K562 (cell line): ENCODE measurements at regions not wholly inside any gene's neighbourhood (a gene's known extent, or its start where the extent isn't known, plus 50 kb on each side); places are given as distances from the start of the nearest gene placed in this dataset.
A peak's percentile ranks its signal among the peaks of the same experiment; 100 is the strongest.

ENCODE experiments used
- ATAC-seq: fragments of 200-7000 bp; cut with Tn5 transposase; 3 replicates; pipeline ENCODE4 v1.9.1; 2020; ENCODE audit warnings: moderate library complexity
- BruUV-seq: library from RNA; stranded (reverse); fragments of 400-500 nt; replicated peaks from 2 replicates; lab custom pipeline; 2021; lab: Mats Ljungman, UMichigan
- CTCF ChIA-PET: fragments of 300-600 bp; formaldehyde crosslinking; extraction: SDS; loops from one replicate; lab custom pipeline; 2021; ENCODE audit warnings: low intra/inter-chr PET ratio; lab: Yijun Ruan, JAX
- POLR2A ChIA-PET: fragments of 300-600, 350-650 bp; sonication (Branson Sonifier 250); formaldehyde crosslinking; extraction: SDS; loops from one replicate; lab custom pipeline; 2021; ENCODE audit warnings: antibody characterized with exemption, inconsistent platforms; lab: Yijun Ruan, JAX
- DNase-seq, 4 experiments: peaks; one replicate each; pipeline versions ENCODE4 v3.0.0 to v3.0.0-alpha.2; 2011 to 2018; ENCODE audit warnings: low spot score in 3 of 4, mixed read lengths in 3 of 4; ENCODE audit errors: extremely low read depth in 1 of 4
- FAIRE-seq: peaks from 2 replicates; lab custom pipeline; 2011; peaks lifted over from hg19 to GRCh38; lab: Jason Lieb, UNC
- H2AFZ ChIP-seq: 2 replicates; pipeline ENCODE4 v1.6.0; 2011; ENCODE audit warnings: low read depth, low read length, control low read depth, inconsistent platforms
- H3K27ac ChIP-seq: fragments of 200-600 bp; 3 replicates; pipeline ENCODE4 v1.8.0; 2011; ENCODE audit warnings: low read depth, mild to moderate bottlenecking, control low read depth, inconsistent platforms, low read length, moderate library complexity, mixed read lengths; ENCODE audit errors: extremely low read depth
- H3K27me3 ChIP-seq, 2 experiments: fragments of 300-600 bp in 1 of 2; 2 replicates in 1 of 2; 3 replicates in 1 of 2; pipeline versions ENCODE4 v1.6.0 to v1.8.0; 2011; ENCODE audit warnings: inconsistent platforms in 2 of 2, low read length in 2 of 2, mild to moderate bottlenecking in 1 of 2, mixed read lengths in 1 of 2, moderate library complexity in 1 of 2; ENCODE audit not compliant: control insufficient read depth in 2 of 2, insufficient read depth in 2 of 2
- H3K36me3 ChIP-seq: fragments of 300-600 bp; 3 replicates; pipeline ENCODE4 v1.8.0; 2011; ENCODE audit warnings: mild to moderate bottlenecking, low read length, inconsistent platforms; ENCODE audit not compliant: control insufficient read depth, insufficient read depth
- H3K4me1 ChIP-seq, 2 experiments: fragments of 200-600 bp in 1 of 2; replicated peaks in 1 of 2; 2 replicates in 1 of 2; 3 replicates in 1 of 2; pipeline versions ENCODE4 v1.5.1 to v1.8.0; 2011; ENCODE audit warnings: inconsistent platforms in 2 of 2, low read length in 2 of 2, mild to moderate bottlenecking in 1 of 2, mixed read lengths in 1 of 2, moderate library complexity in 1 of 2; ENCODE audit not compliant: control insufficient read depth in 2 of 2, insufficient read depth in 2 of 2
- H3K4me2 ChIP-seq: 2 replicates; pipeline ENCODE4 v1.6.1; 2011; ENCODE audit warnings: low read length, control low read depth, inconsistent platforms, mixed read lengths; ENCODE audit not compliant: insufficient read depth
- H3K4me3 ChIP-seq: fragments of 200-600 bp; sonication (generic), shearing (Covaris generic); 2 replicates; pipeline ENCODE4 v1.5.1; 2016; ENCODE audit warnings: control low read depth, inconsistent platforms
- H3K79me2 ChIP-seq: fragments of 200-600 bp; 3 replicates; pipeline ENCODE4 v1.8.0; 2011; ENCODE audit warnings: low read length, inconsistent platforms; ENCODE audit not compliant: control insufficient read depth, insufficient read depth
- H3K9ac ChIP-seq, 2 experiments: 2 replicates each; pipeline versions ENCODE4 v1.6.0 to v1.6.1; 2011; ENCODE audit warnings: low read depth in 2 of 2, low read length in 2 of 2, control low read depth in 1 of 2, inconsistent platforms in 1 of 2, mild to moderate bottlenecking in 1 of 2, mixed read lengths in 1 of 2; ENCODE audit not compliant: insufficient read depth in 1 of 2
- H3K9me1 ChIP-seq: one replicate; pipeline ENCODE4 v1.6.0; 2011; ENCODE audit warnings: inconsistent platforms, mild to moderate bottlenecking, low read length, moderate library complexity; ENCODE audit not compliant: control insufficient read depth, insufficient read depth
- H3K9me3 ChIP-seq: replicated peaks from 2 replicates; pipeline ENCODE4 v1.5.1; 2011; ENCODE audit warnings: low read depth, low read length, inconsistent platforms; ENCODE audit not compliant: control insufficient read depth, insufficient read depth
- H4K20me1 ChIP-seq: replicated peaks from 2 replicates; pipeline ENCODE4 v1.6.1; 2011; ENCODE audit warnings: low read length, inconsistent platforms, mixed read lengths; ENCODE audit not compliant: control insufficient read depth, insufficient read depth
- ERF ChIP-seq: fragments of 450-650 bp; formaldehyde crosslinking; IDR thresholded peaks from 2 replicates; pipeline ENCODE4 v1.4.0; 2020; ENCODE audit warnings: mild to moderate bottlenecking, mixed read lengths
- FOSL1 ChIP-seq: fragments of 200-800 bp; sonication (Bioruptor generic); conservative IDR thresholded peaks from 2 replicates; pipeline ENCODE4 v1.6.1; 2016; ENCODE audit warnings: missing genetic modification characterization, missing compliant biosample characterization
- MEIS2 ChIP-seq: fragments of 450-650 bp; IDR thresholded peaks from 2 replicates; pipeline ENCODE4 v1.6.1; 2014; ENCODE audit warnings: mild to moderate bottlenecking; ENCODE audit not compliant: partially characterized antibody
- PTBP1 ChIP-seq: fragments of 200-400 bp; formaldehyde crosslinking; IDR thresholded peaks from 2 replicates; pipeline ENCODE4 v1.6.1; 2017; ENCODE audit warnings: low read depth, low read length
- PURB ChIP-seq: sonication (generic); formaldehyde crosslinking; IDR thresholded peaks from 2 replicates; pipeline ENCODE4 v1.9.0; 2021; ENCODE audit warnings: low read depth, mild to moderate bottlenecking, missing genetic modification reagents
- WGBS: fragments of 100-300 bp; shearing (Covaris generic); methylation state at CpG from one replicate; pipeline ENCODE4 v1.1.6; 2016; ENCODE audit warnings: low coverage, mixed read lengths; ENCODE audit not compliant: insufficient coverage; ENCODE audit errors: missing lambda C conversion rate; 5-methylcytosine and 5-hydroxymethylcytosine counted together
- in situ Hi-C: fragments of 300-500 bp; cut with MboI; formaldehyde crosslinking; loops from 4 replicates; pipeline ENCODE4 v1.15.0; 2018; ENCODE audit warnings: inconsistent platforms, mixed read lengths
- intact Hi-C: fragments of 100-400 bp; cut with micrococcal nuclease; formaldehyde crosslinking; loops from 2 replicates; pipeline ENCODE4 v1.14.2; 2022
- TF ChIP-seq, protein P1 (sequence below): fragments of 450-650 bp; IDR thresholded peaks from 2 replicates; pipeline ENCODE4 v1.6.1; 2016; ENCODE audit warnings: mild to moderate bottlenecking, moderate library complexity
- TF ChIP-seq, protein P2 (sequence below): sonication (generic); formaldehyde crosslinking; IDR thresholded peaks from 2 replicates; pipeline ENCODE4 v1.5.0; 2020; ENCODE audit warnings: missing genetic modification reagents

DNA sequence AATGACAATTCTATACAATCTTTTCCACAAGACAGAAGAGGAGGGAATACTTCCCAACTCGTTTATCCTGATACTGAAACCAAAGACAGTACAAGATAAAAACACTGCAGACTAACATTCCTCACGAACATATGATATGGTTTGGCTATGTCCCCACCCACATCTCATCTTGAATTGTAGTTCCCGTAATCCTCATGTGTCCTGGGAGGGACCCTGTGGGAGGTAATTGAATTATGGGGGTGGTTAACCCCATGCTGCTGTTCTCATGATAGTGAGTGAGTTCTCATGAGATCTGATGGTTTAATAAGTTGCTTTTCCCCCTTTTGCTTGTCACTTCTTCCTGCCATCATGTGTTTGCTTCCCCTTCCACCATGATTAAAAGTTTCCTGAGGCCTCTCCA is 83.9 kb upstream of the PROK2 start:
- Histone ChIP-seq H3K9ac (no peak overlapping the region), H3K79me2 (no peaks in the 10 kb centered on the region), H3K27ac (no peak overlapping the region), H2AFZ (peak overlapping the region; percentile 63), H3K9me1 (no peaks in the 10 kb centered on the region), H3K4me2 (no peak overlapping the region), H3K9me3 (no peaks in the 10 kb centered on the region), H3K4me3 (no peak overlapping the region), H4K20me1 (no peaks in the 10 kb centered on the region), H3K27me3 (0 out of 5 replicates have a peak, but pooled peaks cover 2 to 6% of the 10 kb centered on the region in 2 experiments), H3K4me1 (0 out of 5 replicates have a peak, but pooled peaks cover 0 to 2% of the 10 kb centered on the region in 2 experiments), H3K36me3 (no peaks in the 10 kb centered on the region)
- DNase-seq (no peak), FAIRE-seq (no peak), ATAC-seq (no peak)
- POLR2A ChIA-PET: no interaction called here
- intact Hi-C loops: no loop called here
- BruUV-seq: no TSS peak
- 7% methylated on average over 3 of the region's 3 CpGs for WGBS
- TF ChIP-seq MEIS2 (peak; percentile 10), ERF (CRISPR knock-in tag) (no peak), PURB (no peak), FOSL1 (tag) (no peak), PTBP1 (no peak)
- TF ChIP-seq, protein P1, sequence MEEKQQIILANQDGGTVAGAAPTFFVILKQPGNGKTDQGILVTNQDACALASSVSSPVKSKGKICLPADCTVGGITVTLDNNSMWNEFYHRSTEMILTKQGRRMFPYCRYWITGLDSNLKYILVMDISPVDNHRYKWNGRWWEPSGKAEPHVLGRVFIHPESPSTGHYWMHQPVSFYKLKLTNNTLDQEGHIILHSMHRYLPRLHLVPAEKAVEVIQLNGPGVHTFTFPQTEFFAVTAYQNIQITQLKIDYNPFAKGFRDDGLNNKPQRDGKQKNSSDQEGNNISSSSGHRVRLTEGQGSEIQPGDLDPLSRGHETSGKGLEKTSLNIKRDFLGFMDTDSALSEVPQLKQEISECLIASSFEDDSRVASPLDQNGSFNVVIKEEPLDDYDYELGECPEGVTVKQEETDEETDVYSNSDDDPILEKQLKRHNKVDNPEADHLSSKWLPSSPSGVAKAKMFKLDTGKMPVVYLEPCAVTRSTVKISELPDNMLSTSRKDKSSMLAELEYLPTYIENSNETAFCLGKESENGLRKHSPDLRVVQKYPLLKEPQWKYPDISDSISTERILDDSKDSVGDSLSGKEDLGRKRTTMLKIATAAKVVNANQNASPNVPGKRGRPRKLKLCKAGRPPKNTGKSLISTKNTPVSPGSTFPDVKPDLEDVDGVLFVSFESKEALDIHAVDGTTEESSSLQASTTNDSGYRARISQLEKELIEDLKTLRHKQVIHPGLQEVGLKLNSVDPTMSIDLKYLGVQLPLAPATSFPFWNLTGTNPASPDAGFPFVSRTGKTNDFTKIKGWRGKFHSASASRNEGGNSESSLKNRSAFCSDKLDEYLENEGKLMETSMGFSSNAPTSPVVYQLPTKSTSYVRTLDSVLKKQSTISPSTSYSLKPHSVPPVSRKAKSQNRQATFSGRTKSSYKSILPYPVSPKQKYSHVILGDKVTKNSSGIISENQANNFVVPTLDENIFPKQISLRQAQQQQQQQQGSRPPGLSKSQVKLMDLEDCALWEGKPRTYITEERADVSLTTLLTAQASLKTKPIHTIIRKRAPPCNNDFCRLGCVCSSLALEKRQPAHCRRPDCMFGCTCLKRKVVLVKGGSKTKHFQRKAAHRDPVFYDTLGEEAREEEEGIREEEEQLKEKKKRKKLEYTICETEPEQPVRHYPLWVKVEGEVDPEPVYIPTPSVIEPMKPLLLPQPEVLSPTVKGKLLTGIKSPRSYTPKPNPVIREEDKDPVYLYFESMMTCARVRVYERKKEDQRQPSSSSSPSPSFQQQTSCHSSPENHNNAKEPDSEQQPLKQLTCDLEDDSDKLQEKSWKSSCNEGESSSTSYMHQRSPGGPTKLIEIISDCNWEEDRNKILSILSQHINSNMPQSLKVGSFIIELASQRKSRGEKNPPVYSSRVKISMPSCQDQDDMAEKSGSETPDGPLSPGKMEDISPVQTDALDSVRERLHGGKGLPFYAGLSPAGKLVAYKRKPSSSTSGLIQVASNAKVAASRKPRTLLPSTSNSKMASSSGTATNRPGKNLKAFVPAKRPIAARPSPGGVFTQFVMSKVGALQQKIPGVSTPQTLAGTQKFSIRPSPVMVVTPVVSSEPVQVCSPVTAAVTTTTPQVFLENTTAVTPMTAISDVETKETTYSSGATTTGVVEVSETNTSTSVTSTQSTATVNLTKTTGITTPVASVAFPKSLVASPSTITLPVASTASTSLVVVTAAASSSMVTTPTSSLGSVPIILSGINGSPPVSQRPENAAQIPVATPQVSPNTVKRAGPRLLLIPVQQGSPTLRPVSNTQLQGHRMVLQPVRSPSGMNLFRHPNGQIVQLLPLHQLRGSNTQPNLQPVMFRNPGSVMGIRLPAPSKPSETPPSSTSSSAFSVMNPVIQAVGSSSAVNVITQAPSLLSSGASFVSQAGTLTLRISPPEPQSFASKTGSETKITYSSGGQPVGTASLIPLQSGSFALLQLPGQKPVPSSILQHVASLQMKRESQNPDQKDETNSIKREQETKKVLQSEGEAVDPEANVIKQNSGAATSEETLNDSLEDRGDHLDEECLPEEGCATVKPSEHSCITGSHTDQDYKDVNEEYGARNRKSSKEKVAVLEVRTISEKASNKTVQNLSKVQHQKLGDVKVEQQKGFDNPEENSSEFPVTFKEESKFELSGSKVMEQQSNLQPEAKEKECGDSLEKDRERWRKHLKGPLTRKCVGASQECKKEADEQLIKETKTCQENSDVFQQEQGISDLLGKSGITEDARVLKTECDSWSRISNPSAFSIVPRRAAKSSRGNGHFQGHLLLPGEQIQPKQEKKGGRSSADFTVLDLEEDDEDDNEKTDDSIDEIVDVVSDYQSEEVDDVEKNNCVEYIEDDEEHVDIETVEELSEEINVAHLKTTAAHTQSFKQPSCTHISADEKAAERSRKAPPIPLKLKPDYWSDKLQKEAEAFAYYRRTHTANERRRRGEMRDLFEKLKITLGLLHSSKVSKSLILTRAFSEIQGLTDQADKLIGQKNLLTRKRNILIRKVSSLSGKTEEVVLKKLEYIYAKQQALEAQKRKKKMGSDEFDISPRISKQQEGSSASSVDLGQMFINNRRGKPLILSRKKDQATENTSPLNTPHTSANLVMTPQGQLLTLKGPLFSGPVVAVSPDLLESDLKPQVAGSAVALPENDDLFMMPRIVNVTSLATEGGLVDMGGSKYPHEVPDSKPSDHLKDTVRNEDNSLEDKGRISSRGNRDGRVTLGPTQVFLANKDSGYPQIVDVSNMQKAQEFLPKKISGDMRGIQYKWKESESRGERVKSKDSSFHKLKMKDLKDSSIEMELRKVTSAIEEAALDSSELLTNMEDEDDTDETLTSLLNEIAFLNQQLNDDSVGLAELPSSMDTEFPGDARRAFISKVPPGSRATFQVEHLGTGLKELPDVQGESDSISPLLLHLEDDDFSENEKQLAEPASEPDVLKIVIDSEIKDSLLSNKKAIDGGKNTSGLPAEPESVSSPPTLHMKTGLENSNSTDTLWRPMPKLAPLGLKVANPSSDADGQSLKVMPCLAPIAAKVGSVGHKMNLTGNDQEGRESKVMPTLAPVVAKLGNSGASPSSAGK: 0 out of 2 replicates have a peak, but pooled peaks have one; percentile 19
- TF ChIP-seq, protein P2, sequence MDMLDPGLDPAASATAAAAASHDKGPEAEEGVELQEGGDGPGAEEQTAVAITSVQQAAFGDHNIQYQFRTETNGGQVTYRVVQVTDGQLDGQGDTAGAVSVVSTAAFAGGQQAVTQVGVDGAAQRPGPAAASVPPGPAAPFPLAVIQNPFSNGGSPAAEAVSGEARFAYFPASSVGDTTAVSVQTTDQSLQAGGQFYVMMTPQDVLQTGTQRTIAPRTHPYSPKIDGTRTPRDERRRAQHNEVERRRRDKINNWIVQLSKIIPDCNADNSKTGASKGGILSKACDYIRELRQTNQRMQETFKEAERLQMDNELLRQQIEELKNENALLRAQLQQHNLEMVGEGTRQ: no peak
- CTCF ChIA-PET: no interaction called here
- in situ Hi-C loops: no loop called here
